ENCODE measurements at regions not wholly inside any gene's neighbourhood (a gene's known extent, or its start where the extent isn't known, plus 50 kb on each side); places are given as distances from the start of the nearest gene placed in this dataset.

GRCh38 chr11:134660416-134660815, 248.4 kb upstream of the B3GAT1 start:
- TF ChIP-seq POLR2A (IDR thresholded peaks at IDR 0.05) = no peak
- no peak for TF ChIP-seq CTCF (IDR thresholded peaks at IDR 0.05)

Measured in heart left ventricle (tissue), 13 donors.